Astrocyte of the hippocampus (primary cell): ENCODE measurements at regions not wholly inside any gene's neighbourhood (a gene's known extent, or its start where the extent isn't known, plus 50 kb on each side); places are given as distances from the start of the nearest gene placed in this dataset.

Experiments used
- DNase-seq: peaks from one replicate; pipeline ENCODE4 v3.0.0; 2011; ENCODE audit warnings: low read depth, low spot score

GRCh38 chr1:229088711-229089110 lies 182.2 kb upstream of the RAB4A start:
- no peak for DNase-seq

GRCh38 chr1:229089586-229090208 lies 181.2 kb upstream of the RAB4A start:
- no peak for DNase-seq

GRCh38 chr1:229091721-229092136 lies 179.2 kb upstream of the RAB4A start:
- DNase-seq, result no peak

GRCh38 chr1:229092377-229093237 lies 178.3 kb upstream of the RAB4A start:
- no peak for DNase-seq

- DNase-seq, result no peak
Observed at GRCh38 chr1:229093238-229093540, 177.7 kb upstream of the RAB4A start.

GRCh38 chr1:229093609-229094336 lies 177.1 kb upstream of the RAB4A start:
- no peak for DNase-seq

- DNase-seq, result no peak
Observed at GRCh38 chr1:229094476-229095311, 176.2 kb upstream of the RAB4A start.

GRCh38 chr1:229095325-229095724 lies 175.6 kb upstream of the RAB4A start:
- no peak for DNase-seq

- no peak for DNase-seq
Observed at GRCh38 chr1:229097356-229097755, 173.6 kb upstream of the RAB4A start.

GRCh38 chr1:229098361-229098760 lies 172.6 kb upstream of the RAB4A start:
- DNase-seq, result no peak

GRCh38 chr1:229098903-229099578 lies 171.9 kb upstream of the RAB4A start:
- DNase-seq, result no peak

GRCh38 chr1:229101011-229101871 lies 169.7 kb upstream of the RAB4A start:
- DNase-seq, result no peak

- no peak for DNase-seq
Observed at GRCh38 chr1:229102741-229103391, 168.0 kb upstream of the RAB4A start.

GRCh38 chr1:229104654-229105053 lies 166.3 kb upstream of the RAB4A start:
- no peak for DNase-seq

- no peak for DNase-seq
Observed at GRCh38 chr1:229105109-229105508, 165.8 kb upstream of the RAB4A start.

GRCh38 chr1:229105822-229106525 lies 164.9 kb upstream of the RAB4A start:
- no peak for DNase-seq

GRCh38 chr1:229106526-229107125 lies 164.3 kb upstream of the RAB4A start:
- no peak for DNase-seq

GRCh38 chr1:229107304-229107815 lies 163.6 kb upstream of the RAB4A start:
- DNase-seq, result no peak
